HG03025 (cell line): ENCODE measurements at regions not wholly inside any gene's neighbourhood (a gene's known extent, or its start where the extent isn't known, plus 50 kb on each side); places are given as distances from the start of the nearest gene placed in this dataset.
A peak's percentile ranks its signal among the peaks of the same experiment; 100 is the strongest.

Experiments used
- ATAC-seq: cut with Tn5 transposase; IDR thresholded peaks from one replicate; pipeline ENCODE4 v1.9.1; 2021; ENCODE audit warnings: mild to moderate bottlenecking, moderate library complexity; ENCODE audit not compliant: unreplicated experiment, low FRiP score

- ATAC-seq = no peak
Observed at GRCh38 chr3:18054625-18055024, 312.2 kb upstream of the TBC1D5 start.

DNA sequence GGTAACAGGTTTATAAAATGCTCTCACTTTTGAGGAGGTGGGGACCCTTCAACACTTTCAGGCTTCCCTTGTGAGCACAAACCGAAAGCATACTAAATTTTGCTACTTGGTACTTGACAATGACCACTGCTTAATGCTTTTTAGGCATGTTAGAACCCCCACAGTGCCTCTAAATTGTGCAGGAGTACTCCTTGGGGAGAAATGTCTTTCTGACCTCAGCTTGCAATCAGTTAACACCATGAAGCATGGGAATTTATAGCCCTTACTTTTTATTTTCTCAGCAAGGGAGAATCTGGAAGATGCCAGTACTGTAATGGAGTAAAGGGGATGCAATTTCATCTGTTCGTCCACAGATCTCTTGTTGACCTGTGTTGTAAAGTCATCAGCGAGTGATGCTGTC, 308.9 kb upstream of the TBC1D5 start:
- ATAC-seq = no peak

DNA sequence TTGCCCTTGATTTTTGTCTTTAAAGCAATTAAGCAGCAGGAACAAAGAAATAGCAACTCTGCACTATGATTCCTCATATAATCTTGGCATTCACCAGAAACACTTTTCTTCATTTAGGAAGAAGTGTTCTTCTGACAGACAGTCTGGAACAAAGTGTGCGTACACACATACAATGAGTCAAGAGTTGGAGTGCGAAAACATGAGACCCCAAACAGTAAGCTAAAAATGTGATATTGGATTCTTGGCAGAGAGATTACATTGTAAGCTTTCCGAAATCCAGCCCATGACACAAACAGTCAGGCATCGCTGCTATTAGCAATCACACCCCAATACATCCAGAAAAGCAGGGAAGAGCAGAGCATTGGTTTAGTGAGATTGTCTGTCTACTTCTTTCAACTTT, 306.7 kb upstream of the TBC1D5 start:
- ATAC-seq = no peak

DNA sequence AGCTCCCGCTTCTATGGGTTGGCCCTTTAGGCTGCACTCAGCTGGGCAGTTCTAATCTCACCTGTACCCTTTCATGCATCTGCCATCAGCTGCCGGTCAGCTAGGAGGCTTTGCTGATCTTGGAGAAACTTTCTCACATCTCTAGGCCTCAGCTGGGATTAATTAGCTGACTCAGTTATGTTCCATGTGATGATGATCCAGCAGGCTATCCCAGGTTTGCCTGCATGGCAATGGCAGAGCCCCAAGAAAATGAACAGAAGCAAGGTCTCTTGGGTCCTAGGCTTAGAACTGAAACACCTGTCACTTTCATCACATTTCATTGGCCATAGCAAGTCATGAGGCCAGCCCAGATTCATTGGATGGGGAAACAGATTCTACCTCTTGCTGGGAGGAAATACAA, 304.6 kb upstream of the TBC1D5 start:
- ATAC-seq = no peak

DNA sequence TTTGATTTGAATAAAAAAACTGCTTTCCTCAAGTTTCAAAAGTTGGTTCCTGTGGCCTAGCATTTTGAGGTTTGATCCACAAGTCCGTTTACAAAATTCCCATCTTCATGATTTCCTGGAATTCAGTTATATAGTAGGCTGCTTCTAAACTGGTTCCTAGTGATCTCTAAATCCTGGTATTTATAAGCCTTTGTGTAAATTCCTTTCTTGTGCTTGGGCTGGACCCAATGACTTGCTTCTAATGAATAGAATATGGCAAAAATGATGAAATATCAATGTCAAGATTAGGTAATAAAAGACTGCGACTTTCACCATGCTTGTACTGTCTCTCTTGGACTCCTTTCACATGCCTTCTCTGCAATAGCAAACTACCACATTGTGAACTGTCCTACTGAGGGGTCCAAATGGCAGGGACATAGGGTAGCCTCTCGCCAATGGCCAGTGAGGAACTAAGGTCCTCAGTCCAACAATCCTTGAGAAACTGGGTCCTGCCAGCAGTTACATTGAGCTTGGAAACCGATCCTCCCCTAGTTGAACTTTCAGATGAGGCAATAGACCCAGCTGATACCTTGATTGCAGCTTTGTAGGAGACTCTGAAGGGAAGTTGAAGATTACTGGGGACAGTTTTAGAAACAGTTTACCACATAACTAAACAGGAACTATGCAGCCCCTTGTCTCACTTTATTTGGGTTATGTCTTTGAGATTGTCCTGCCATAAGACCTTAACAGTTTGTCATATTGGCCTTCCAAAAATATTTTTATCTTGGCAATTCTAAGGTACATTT, 303.9 kb upstream of the TBC1D5 start:
- no peak for ATAC-seq

GRCh38 chr3:18044971-18045880, 302.8 kb upstream of the TBC1D5 start:
- ATAC-seq = no peak

DNA sequence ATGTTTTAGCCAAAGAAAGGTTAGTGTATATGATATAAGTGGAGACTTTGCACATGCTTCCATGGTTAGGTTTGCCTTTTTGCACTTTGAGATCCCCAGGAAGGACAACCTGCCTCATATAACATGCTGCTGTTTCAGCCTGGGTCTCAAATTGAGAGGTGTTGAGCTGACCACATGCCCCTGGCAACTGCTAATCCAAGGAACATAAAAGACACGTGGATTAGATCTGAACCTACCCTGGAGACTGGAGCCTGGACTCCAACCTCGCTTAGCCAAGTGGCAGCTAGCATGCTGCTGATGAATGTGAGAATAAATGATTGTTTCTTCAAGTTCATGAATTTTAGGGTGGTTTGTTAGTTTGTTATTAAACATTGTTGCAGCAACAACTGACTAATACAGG, 301.8 kb upstream of the TBC1D5 start:
- ATAC-seq = no peak

GRCh38 chr3:18036450-18036815, 294.0 kb upstream of the TBC1D5 start:
- ATAC-seq = no peak

DNA sequence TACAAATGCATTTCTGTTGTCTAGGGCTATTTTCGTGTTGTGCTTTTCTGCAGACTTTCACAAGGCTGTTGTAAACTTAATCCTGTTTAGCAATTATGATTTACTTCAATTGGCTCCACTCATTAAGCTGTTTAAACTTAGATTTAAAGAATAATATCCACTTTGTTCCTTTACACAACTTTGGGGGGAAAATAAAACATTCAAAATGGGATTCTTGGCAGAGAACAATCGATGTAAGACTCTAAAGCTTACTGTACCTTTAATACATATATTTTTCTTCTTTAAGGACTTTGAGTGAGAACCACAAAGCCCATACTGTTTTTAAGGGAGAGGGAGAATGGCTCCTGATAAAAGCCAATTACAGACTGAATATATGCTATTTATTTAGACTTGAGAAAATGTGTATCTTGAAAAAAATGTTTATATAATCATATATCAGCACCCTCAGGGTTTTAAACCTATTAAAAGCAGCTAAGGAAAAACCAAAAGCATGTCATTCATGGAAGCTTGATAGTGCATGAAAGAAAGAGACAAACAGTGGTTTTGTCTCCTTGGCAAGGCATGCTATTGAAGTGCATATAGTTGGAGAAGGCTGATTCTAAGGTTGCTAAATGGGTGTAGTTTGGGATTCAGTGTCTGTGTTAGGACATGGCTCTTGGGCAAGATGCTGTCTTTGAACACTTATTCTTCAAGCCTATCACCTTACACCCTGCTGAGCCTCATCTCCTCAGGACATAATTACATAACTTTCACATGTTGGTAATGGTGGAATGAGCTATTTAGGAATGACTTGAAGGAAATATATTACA, 293.4 kb upstream of the TBC1D5 start:
- no peak for ATAC-seq

GRCh38 chr3:18033581-18034108, 291.2 kb upstream of the TBC1D5 start:
- no peak for ATAC-seq

DNA sequence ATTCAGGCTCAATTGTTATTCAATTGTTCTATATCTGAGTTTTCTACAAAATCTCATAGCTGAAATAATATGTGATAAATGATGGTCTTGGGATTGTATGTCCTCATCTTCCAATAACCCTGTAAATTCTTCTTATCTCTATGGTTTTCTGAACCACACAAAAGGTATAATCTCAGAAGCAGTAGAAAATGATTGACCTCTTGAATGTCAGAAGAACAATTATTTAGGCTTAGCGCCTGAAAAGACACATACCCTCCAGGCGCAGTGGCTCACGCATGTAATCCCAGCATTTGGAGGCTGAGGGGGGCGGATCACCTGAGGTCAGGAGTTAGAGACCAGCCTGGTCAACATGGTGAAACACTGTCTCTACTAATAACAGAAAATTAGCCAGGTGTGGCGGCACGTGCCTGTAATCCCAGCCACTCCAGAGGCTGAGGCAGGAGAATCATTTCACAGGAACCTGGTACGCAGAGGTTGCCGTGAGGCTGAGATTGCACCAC, 288.0 kb upstream of the TBC1D5 start:
- no peak for ATAC-seq

DNA sequence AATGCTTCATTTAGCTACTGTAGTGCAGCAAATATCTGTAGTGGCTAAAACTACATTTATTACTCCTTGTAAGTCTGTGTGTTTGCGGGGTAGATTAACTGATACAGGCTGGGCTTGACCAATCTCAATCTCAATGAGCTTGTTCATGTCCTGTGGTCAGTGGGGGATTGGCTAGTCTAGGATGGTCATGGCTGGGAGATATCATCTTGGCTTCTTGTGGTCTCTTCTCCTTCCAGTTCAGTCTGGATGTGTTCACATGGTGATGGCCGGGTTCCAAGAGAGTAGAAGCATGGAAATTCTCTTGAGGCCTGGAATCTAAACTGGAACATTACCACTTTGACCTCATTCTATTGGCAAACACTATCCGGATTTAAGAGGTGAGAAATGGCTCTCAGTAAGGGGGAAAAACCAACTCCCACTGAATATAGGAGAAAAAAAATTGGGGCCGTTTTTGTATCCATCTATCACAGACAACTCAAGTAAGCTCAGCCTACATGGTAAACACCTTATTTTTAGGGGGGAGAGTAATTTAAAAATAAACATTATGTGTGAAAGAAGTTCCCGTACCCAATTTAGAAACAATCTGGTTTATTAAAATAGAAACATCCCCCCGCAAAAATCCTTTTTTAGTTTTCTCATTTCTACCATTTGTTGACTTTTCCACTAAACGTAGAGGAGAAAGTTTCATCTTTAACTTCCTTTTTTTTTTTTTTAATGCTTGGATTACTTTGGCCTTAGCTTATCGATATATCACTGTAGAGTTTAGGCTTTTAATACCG, 284.9 kb upstream of the TBC1D5 start:
- ATAC-seq = no peak

DNA sequence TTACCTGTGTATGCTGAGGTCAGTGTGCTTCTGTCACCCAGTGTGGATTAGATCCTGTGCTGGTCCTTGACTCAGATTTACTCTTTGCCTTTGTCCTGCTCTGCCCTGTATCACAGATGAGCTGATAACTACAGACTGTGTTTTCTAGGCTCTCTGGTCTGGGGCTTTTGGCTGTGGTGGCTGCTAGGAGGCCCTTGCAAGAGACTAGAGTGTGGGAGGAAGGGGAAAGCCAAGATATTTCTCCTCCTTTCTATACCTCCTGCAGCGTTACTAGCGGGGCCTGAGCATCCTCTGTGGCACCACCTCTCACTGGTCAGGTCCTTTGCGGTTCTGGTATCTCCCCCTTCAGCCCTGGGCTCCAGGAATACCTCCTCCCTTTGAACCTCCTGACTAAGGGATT, 282.3 kb upstream of the TBC1D5 start:
- peak; percentile 55 for ATAC-seq

DNA sequence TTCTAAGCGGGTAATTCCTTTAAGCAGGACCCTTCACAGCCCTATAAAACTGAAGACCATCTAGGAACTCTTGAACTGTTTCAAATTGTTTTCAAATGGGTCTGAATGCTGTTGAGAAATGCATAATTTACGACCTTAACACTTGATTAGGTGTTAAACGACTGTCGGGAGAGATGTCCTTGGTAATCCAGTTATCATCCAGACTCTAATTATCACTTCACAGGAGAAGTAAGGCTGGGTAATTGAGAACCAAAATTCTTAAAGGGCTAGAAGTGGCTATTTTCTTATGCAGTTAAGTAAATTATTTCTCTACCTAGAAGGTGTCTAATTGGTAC, 276.7 kb upstream of the TBC1D5 start:
- no peak for ATAC-seq

GRCh38 chr3:18018491-18019160, 276.2 kb upstream of the TBC1D5 start:
- ATAC-seq = no peak

GRCh38 chr3:18016366-18016765, 273.9 kb upstream of the TBC1D5 start:
- no peak for ATAC-seq

- ATAC-seq = no peak
Observed at GRCh38 chr3:18012933-18013332, 270.5 kb upstream of the TBC1D5 start.

GRCh38 chr3:18012436-18012835, 270.0 kb upstream of the TBC1D5 start:
- no peak for ATAC-seq

DNA sequence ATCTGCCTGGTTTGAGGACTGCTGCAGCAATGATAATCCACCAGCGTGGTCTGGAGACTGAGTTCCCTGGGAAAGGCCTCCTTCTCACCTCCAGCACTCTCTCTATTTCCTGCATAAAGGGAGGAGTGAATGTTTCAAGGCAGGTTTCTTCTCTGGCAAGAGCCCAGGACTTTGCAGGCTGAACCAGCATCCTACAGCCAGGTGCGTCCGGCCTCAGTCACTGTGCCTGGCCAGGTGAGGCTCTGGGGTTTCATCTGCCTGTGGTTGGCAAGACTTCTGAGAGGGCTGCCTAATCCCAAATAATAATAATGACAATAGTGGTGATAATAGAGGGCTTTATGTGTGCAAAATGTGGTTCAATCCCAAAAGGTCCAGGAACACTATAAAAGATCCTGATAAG, 269.0 kb upstream of the TBC1D5 start:
- ATAC-seq = no peak
